HG02678 (cell line): ENCODE measurements at regions not wholly inside any gene's neighbourhood (a gene's known extent, or its start where the extent isn't known, plus 50 kb on each side); places are given as distances from the start of the nearest gene placed in this dataset.

Experiments
- ATAC-seq: cut with Tn5 transposase; IDR thresholded peaks from one replicate; pipeline ENCODE4 v1.9.1; 2021; ENCODE audit warnings: mild to moderate bottlenecking, moderate library complexity; ENCODE audit not compliant: unreplicated experiment

DNA sequence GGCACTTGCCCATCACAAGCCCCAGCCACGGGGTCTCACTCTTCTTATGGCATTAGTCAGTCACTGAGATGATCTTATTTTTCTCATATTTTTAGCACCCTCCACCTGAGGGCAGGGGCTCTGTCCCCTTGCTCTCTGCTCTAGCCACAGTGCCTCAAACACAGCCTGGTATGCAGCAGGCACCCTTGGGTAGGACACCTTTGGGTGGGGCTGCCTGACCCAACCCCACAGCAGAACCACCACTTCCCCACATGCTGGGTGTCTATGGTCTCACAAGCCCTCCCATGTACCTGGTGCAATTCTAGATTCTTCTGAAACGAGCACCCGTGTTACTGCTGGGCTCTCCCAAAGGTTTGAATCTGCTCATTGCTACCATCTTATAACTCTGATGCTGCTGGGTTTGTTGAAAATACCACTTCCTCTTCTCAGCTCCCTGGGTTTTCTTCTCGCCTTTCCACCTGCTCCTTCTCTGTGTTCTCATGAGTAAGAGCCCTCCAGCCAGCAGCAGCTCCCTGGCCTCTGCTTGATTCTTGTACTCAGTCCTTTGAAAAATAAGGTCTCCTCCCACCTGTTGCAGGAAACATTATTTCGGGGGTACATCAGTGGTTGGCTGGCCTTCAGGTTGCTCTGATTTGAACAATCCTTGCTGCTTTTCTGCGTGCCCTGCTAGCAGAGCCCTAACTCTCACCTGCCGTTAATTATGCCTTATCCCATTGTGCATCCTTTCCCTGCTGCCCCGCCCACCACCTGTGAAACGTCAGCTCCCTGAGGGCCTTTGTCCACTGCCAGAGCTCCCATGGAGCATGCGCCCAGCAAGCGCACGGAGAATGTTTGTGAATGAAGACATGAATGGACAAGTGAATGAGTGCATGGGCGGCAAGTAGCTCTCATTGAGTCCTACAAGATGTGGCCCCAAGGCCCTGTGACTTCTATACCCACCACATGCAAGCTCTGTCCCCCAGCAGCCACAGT is 1181.6 kb downstream of the TBC1D22A start:
- ATAC-seq = no peak

GRCh38 chr22:47940211-47940610 is 1177.8 kb downstream of the TBC1D22A start:
- no peak for ATAC-seq

DNA sequence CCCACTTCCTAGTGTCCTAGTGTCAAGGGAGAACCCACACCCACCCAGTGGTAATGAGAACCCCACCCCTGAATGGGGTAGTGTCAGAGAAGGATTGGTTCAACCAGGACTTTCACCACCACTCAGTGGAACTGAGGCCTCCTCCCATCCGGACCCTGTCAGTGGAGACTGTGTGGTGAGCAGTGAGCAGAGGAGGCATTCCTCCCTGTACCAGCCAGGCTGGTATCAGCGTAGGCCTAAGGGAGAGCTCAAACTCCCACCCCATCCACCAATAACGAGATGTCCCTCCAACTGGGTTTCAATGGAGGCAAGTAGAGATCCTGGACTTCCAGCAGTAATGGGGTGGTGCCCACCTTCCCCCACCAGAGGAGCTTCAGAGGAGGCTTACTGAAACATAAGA is 1171.4 kb downstream of the TBC1D22A start:
- no peak for ATAC-seq

DNA sequence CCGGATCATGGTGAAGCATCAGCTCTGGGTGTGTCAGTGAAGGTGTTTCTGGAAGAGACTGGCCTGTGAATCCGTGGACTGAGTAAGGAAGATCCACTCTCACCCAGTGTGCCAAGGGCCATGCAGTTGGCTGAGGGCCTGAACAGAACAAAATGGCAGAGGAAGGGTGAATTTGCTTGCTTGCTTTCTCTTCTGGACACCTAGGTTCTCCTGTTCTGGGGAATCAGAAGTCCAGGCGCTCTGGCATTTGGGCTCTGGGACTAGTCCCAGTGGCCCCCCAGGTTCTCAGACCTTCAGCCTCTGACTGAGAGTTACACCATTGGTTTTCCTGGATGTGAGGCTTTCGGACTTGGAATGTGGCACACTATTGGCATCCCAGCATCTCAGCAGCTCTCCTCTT is 1170.8 kb downstream of the TBC1D22A start:
- ATAC-seq = no peak

DNA sequence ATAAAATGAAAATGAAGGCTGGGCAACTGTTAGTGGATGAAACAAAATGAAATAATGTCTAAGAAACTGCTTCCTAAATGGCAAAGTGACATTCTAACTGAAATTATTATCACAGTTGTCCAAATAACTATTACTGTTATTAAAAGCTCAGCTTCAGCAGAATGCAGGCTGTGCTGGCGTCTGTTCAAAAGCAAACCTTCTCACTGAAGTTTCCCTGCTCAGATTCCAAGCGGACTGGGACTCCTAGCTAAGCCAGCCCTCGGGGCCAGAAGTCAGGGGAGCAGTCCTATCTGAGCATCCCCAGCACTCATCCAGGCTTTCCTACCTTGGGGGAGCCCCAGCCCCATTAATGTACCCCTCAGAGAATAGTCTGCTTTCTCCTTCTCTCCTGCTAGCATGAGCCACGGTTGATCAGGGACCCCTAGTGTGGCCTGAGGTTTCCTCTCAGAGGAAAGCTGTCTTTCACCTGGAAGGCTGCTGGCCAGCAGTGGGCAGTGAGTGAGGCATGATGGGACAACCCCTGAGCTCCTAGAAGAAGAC is 1167.3 kb downstream of the TBC1D22A start:
- no peak for ATAC-seq

DNA sequence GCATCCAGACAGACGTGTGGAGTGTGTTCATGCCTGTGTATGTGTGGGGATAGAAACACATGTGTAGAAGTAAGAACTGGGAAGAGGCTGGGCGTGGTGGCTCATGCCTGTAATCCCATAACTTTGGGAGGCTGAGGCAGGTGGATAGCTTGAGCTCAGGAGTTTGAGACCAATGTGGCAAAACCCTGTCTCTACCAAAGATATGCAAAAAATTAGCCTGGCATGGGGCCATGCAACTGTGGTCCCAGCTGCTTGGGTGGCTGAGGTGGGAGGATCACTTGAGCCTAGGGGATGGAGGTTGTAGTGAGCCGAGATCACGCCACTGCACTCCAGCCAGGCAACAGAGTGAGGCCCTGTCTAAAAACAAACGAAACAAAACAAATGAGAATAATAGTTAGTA is 1166.6 kb downstream of the TBC1D22A start:
- ATAC-seq = no peak

GRCh38 chr22:47928631-47929030 is 1166.2 kb downstream of the TBC1D22A start:
- no peak for ATAC-seq

GRCh38 chr22:47927648-47928210 is 1165.3 kb downstream of the TBC1D22A start:
- ATAC-seq = no peak

- ATAC-seq = no peak
Measured at GRCh38 chr22:47923011-47923427, 1160.6 kb downstream of the TBC1D22A start.

GRCh38 chr22:47921906-47922305 is 1159.5 kb downstream of the TBC1D22A start:
- ATAC-seq = no peak

- ATAC-seq = no peak
Measured at GRCh38 chr22:47920380-47920959, 1158.0 kb downstream of the TBC1D22A start.

DNA sequence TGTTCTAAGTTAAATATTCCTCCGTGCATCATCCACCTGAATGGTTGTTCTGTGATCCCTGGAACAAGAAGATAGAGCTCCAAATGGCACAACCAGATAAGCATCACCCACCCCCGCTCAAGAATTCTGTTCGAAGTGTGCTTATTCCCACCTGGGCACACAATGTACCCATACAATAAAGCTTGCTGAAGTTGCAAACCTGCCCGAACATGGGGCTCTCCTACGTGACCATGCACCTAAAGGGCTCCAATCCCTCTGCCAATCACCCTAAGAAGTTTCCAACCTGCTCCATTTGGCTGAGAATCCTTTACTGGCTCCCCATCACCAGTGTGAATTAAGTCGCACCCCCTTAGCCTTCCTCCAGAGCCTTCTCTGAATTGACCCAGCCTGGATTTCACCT is 1157.4 kb downstream of the TBC1D22A start:
- ATAC-seq = no peak

DNA sequence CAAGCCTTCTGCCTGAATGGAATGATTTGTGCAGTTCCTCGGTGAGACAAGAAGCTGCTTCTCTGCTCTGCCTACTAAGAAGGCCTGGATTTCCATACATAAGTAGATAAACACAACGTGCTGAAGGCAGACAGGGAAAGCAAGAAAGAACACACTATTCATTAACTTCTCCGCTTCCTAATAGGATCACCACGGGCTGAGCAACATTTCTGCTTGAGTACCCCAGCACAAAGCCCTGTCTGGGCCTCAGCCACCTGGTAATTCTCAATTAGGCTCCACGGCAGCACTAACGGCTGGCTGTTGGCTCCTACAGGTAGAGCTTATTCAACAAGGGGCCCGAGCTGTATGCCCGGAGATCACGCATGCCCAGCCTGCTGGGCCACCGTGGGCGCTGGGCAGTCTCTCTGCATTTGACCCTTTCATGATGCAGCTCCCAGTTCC is 1156.6 kb downstream of the TBC1D22A start:
- ATAC-seq = no peak

- no peak for ATAC-seq
Measured at GRCh38 chr22:47918276-47918921, 1155.9 kb downstream of the TBC1D22A start.

DNA sequence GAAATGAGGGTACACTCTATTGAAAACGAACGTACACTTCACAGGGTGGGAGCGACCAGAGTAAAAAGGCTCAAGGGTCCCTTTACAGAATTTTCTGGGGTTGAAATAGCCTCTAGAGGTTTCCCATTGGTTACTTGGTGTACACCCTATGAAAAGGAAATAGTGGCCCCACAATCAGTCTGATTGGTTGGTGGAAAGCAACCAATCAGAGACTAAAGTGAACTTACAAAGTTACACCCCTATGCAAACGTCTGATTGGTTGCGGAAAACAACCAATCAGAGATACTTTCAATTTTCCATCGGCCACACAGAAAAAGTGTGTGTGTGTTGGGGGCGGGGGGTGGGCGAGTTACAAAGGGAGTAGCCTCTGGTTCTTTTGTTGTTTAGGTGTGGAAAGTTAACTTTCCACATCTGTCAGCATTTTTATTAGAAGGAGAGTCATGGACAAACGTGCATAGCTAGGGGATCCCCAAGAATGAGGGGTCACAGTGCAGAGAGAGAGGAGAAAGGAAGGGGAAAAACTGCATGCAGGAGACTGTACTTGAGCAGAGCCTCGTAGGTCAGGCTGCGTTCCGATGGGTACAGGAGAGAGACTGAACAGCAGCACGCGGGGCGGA is 1152.1 kb downstream of the TBC1D22A start:
- no peak for ATAC-seq

- ATAC-seq = no peak
Measured at GRCh38 chr22:47902646-47903180, 1140.3 kb downstream of the TBC1D22A start.

- no peak for ATAC-seq
Measured at GRCh38 chr22:47901911-47902310, 1139.5 kb downstream of the TBC1D22A start.

GRCh38 chr22:47899894-47900293 is 1137.4 kb downstream of the TBC1D22A start:
- ATAC-seq = no peak

DNA sequence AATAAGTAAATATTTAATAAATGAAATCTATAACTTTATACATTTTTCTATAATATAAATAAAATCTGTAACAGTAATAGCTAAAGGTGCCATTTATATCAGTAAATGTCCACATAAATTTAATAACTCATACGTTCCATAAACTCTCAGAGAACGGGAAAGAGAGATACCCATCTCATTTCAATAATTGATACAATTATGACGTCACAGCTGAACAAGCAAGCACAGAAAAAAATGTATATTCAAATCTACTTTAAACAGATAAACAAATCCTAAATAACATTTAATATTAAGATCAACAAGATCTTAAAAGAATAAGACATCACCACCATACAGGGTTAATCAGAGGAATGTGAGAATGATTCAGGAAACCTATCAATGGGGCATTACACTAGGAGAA is 1136.5 kb downstream of the TBC1D22A start:
- no peak for ATAC-seq

DNA sequence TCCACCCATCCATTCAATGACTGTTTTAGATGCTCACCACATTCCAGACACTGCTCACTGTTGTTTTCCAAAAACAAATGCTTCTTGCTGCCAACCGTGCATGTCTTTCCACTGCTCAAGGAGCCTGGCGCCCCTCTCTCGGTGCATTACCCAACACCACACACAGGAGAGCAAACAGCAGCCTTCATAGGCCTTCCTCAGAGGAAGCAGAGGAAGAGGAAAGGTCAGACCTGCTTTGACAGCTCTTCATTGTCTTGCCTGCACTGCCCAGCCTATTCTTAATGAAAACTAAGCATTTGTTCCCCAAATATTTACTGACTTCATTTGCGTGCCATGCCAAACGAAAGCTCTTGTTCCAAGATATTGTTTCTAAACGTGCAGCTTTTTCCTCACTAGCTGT is 1129.2 kb downstream of the TBC1D22A start:
- ATAC-seq = no peak
